ENCODE measurements at regions not wholly inside any gene's neighbourhood (a gene's known extent, or its start where the extent isn't known, plus 50 kb on each side); places are given as distances from the start of the nearest gene placed in this dataset.

DNA sequence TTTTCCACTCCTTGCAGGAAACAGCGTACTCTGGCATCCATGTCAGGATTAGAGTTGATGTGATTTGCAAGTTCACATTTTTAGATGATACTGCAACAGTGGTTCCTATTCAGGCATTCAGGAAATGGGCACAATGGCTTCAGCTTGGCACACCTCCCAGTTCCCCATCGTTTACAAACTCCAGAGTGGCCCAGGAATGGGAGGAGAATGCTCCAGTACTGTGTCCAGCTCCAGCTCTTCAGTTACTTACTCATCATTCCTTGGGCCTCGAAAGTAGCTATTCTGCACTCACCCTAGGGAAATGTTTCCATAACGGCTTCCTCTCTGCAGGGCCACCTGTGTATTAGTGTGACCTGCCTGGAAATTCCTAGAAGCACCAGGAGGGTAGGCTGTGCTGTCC, 239.7 kb upstream of the RGS6 start:
- FAIRE-seq (no peak), DNase-seq (no peak)
- Histone ChIP-seq H3K9me3 (ENCODE audit: control insufficient read depth in 2 of 3, insufficient read depth in 1 of 3, low read length in 3 of 3) (no peaks in the 10 kb centered on the region), H3K4me3 (ENCODE audit: low read length in 3 of 3) (no peak overlapping the region), H3K9ac (ENCODE audit: low read length in 3 of 3) (no peak overlapping the region), H3K4me1 (ENCODE audit: control insufficient read depth in 2 of 3, insufficient read depth in 2 of 3, low read depth in 1 of 3, low read length in 3 of 3) (no peaks in the 10 kb centered on the region), H3K36me3 (ENCODE audit: control insufficient read depth in 2 of 3, insufficient read depth in 3 of 3, low read length in 3 of 3) (peaks cover 0 to 5% (median 0%) of the 10 kb centered on the region in 3 donors), H3K27me3 (ENCODE audit: control insufficient read depth, insufficient read depth, low read length) (no peaks in the 10 kb centered on the region), H3K27ac (ENCODE audit: low read depth in 2 of 2, low read length in 2 of 2) (no peak overlapping the region)
- intact Hi-C loops (cut with DNase I) = no loop called here
- TF ChIP-seq, protein P1, sequence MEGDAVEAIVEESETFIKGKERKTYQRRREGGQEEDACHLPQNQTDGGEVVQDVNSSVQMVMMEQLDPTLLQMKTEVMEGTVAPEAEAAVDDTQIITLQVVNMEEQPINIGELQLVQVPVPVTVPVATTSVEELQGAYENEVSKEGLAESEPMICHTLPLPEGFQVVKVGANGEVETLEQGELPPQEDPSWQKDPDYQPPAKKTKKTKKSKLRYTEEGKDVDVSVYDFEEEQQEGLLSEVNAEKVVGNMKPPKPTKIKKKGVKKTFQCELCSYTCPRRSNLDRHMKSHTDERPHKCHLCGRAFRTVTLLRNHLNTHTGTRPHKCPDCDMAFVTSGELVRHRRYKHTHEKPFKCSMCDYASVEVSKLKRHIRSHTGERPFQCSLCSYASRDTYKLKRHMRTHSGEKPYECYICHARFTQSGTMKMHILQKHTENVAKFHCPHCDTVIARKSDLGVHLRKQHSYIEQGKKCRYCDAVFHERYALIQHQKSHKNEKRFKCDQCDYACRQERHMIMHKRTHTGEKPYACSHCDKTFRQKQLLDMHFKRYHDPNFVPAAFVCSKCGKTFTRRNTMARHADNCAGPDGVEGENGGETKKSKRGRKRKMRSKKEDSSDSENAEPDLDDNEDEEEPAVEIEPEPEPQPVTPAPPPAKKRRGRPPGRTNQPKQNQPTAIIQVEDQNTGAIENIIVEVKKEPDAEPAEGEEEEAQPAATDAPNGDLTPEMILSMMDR (IDR thresholded peaks at IDR 0.05; ENCODE audit: borderline replicate concordance, extremely low read depth, insufficient read depth) = no peak

GRCh38 chr14:71693381-71693780, 238.8 kb upstream of the RGS6 start:
- H3K27ac ChIP-seq (ENCODE audit: low read depth in 2 of 2, low read length in 2 of 2) = no peak overlapping the region
- FAIRE-seq (no peak), DNase-seq (peak in 1 of 5 donors; percentile 41)
- H3K27me3 ChIP-seq (ENCODE audit: control insufficient read depth, insufficient read depth, low read length) = no peaks in the 10 kb centered on the region
- H3K36me3 ChIP-seq (ENCODE audit: control insufficient read depth in 2 of 3, insufficient read depth in 3 of 3, low read length in 3 of 3) = peaks cover 0 to 5% (median 0%) of the 10 kb centered on the region in 3 donors
- H3K4me3 ChIP-seq (ENCODE audit: low read length in 3 of 3) = no peak overlapping the region
- H3K9ac ChIP-seq (ENCODE audit: low read length in 3 of 3) = no peak overlapping the region
- TF ChIP-seq, protein P1 (IDR thresholded peaks at IDR 0.05; ENCODE audit: borderline replicate concordance, extremely low read depth, insufficient read depth) = no peak
- intact Hi-C loops (cut with DNase I) = no loop called here
- H3K9me3 ChIP-seq (ENCODE audit: control insufficient read depth in 2 of 3, insufficient read depth in 1 of 3, low read length in 3 of 3) = no peaks in the 10 kb centered on the region
- H3K4me1 ChIP-seq (ENCODE audit: control insufficient read depth in 2 of 3, insufficient read depth in 2 of 3, low read depth in 1 of 3, low read length in 3 of 3) = no peaks in the 10 kb centered on the region

DNA sequence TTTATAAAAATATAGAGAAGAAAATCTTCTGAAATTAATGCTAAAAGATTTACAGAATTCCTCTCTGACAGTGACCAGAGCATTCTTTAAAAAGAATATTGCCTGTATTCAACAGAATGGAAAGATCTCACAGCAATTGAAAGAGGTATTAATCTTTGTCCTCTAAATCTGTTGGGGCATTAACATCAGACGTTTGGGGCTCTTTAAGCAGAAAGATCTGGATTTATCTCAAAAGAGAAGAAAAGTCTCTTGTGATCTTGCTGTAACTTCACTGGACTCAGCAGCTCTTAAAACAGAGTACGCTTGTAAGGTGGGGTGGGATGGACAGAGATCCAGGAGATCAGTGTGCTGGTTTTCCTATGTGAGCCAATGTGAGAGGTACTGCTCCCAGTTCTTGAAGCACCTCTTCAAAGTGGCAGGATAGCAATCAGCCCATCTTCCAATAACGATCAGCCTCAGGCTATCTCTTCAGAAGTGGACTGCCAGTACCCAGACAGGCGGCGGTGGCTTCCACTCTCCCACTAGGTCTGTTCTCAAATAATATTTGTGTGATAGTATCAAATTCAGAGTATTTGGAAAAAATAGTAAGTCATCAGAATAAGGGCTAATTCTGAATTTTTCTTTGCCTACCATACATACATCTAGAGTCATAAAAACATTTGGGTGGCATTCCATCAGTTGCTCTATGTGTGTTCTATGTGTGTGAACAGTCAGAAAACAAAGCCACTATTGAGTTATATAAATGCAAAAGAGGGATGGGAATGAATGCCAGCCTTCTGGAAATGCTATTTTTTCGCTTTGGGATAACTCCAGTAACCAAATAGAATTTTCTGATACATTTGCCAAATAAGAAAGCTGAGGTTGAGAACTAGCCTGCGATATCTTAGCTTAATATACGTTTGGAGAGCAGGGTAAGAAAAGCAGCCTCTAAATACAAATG, 237.4 kb upstream of the RGS6 start:
- H3K36me3 ChIP-seq (ENCODE audit: control insufficient read depth in 2 of 3, insufficient read depth in 3 of 3, low read length in 3 of 3) = peaks cover 0 to 5% (median 5%) of the 10 kb centered on the region in 3 donors
- H3K27ac ChIP-seq (ENCODE audit: low read depth in 2 of 2, low read length in 2 of 2) = no peak overlapping the region
- DNase-seq (no peak), FAIRE-seq (no peak)
- H3K4me1 ChIP-seq (ENCODE audit: control insufficient read depth in 2 of 3, insufficient read depth in 2 of 3, low read depth in 1 of 3, low read length in 3 of 3) = no peaks in the 10 kb centered on the region
- TF ChIP-seq, protein P1 (IDR thresholded peaks at IDR 0.05; ENCODE audit: borderline replicate concordance, extremely low read depth, insufficient read depth) = no peak
- intact Hi-C loops (cut with DNase I) = no loop called here
- H3K4me3 ChIP-seq (ENCODE audit: low read length in 3 of 3) = no peak overlapping the region
- no peaks in the 10 kb centered on the region for H3K27me3 ChIP-seq (ENCODE audit: control insufficient read depth, insufficient read depth, low read length)
- no peak overlapping the region for H3K9ac ChIP-seq (ENCODE audit: low read length in 3 of 3)
- H3K9me3 ChIP-seq (ENCODE audit: control insufficient read depth in 2 of 3, insufficient read depth in 1 of 3, low read length in 3 of 3) = no peaks in the 10 kb centered on the region

Data from kidney (tissue), 13 donors.